ENCODE measurements at regions not wholly inside any gene's neighbourhood (a gene's known extent, or its start where the extent isn't known, plus 50 kb on each side); places are given as distances from the start of the nearest gene placed in this dataset.

GRCh38 chr3:181417748-181418147 is 294.0 kb upstream of the SOX2 start:
- no peaks in the 10 kb centered on the region for H3K9me3 Mint-ChIP-seq (ENCODE audit: low read depth)
- no peaks in the 10 kb centered on the region for H3K36me3 Mint-ChIP-seq (ENCODE audit: insufficient read depth)
- H3K27ac Mint-ChIP-seq: no peak overlapping the region
- peaks cover 31% of the 10 kb centered on the region for H3K4me1 Mint-ChIP-seq (ENCODE audit: low read depth)
- no peaks in the 10 kb centered on the region for H3K27me3 Mint-ChIP-seq
- no peak overlapping the region for H3K4me3 Mint-ChIP-seq (ENCODE audit: low read depth)
- no peak for TF ChIP-seq CTCF (IDR thresholded peaks at IDR 0.05; ENCODE audit: unreplicated experiment)
- DNase-seq (ENCODE audit: low spot score, unreplicated experiment): no peak

DNA sequence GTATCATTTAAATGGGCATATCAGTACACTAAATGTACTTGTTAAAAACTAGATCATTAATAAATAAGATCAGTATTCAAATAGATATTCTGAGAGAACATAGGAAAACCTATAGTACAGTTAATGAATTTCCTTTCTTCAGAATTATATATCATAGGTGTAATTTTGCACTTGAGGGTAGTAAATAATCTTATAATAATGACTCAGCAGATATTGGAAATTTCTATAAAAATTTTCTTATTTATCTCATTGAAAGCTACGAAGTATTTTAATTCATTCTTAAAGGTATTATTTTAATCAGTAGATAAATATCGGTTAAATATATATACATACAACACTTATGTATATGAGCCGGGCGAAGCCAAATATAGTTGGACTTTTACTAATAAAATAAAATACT is 300.9 kb upstream of the SOX2 start:
- H3K27ac Mint-ChIP-seq: no peak overlapping the region
- peaks cover 4% of the 10 kb centered on the region for H3K4me1 Mint-ChIP-seq (ENCODE audit: low read depth)
- no peaks in the 10 kb centered on the region for H3K9me3 Mint-ChIP-seq (ENCODE audit: low read depth)
- no peak overlapping the region for H3K4me3 Mint-ChIP-seq (ENCODE audit: low read depth)
- DNase-seq (ENCODE audit: low spot score, unreplicated experiment): no peak
- no peaks in the 10 kb centered on the region for H3K36me3 Mint-ChIP-seq (ENCODE audit: insufficient read depth)
- no peak for TF ChIP-seq CTCF (IDR thresholded peaks at IDR 0.05; ENCODE audit: unreplicated experiment)
- H3K27me3 Mint-ChIP-seq: no peaks in the 10 kb centered on the region

DNA sequence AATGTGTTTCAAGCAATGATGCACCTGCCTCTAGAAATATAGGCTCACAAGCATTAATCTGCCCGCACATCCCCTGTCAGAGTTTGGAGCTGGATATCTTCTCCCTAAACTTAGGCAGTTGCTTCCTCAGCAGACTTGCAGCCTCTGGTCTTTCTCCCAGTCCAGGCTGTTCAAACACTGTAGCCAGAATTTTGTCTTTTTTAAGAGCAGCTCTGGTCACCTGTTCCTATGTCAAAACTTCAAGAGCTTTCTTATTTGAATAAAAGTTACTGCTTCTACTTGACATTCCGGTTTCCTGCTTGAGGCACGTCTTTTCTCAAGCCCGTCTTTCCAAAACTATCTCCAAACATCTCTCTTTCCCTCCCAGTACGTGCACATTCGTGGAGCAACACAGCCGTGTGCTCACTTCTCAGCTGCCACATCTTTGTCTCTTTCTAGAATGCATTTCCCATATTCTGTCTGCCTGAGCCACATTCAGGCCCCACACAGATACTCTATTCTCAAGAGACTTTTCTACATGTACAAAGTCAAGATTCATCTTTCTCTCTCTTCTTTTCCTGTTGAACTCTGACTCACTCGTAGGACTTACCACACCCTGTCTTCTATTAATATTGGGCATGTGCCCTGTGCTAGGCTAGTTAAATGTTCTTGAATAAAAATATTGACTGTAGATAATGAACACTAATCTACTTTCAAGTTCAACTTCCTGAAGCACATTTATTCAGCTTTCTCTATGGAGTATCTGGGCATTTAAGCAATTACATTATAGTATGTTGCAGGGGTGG is 307.7 kb upstream of the SOX2 start:
- no peaks in the 10 kb centered on the region for H3K9me3 Mint-ChIP-seq (ENCODE audit: low read depth)
- H3K4me1 Mint-ChIP-seq (ENCODE audit: low read depth): peaks cover 3% of the 10 kb centered on the region
- no peaks in the 10 kb centered on the region for H3K36me3 Mint-ChIP-seq (ENCODE audit: insufficient read depth)
- no peak for TF ChIP-seq CTCF (IDR thresholded peaks at IDR 0.05; ENCODE audit: unreplicated experiment)
- H3K4me3 Mint-ChIP-seq (ENCODE audit: low read depth): no peak overlapping the region
- H3K27me3 Mint-ChIP-seq: peaks cover 10% of the 10 kb centered on the region
- no peak overlapping the region for H3K27ac Mint-ChIP-seq
- DNase-seq (ENCODE audit: low spot score, unreplicated experiment): no peak

DNA sequence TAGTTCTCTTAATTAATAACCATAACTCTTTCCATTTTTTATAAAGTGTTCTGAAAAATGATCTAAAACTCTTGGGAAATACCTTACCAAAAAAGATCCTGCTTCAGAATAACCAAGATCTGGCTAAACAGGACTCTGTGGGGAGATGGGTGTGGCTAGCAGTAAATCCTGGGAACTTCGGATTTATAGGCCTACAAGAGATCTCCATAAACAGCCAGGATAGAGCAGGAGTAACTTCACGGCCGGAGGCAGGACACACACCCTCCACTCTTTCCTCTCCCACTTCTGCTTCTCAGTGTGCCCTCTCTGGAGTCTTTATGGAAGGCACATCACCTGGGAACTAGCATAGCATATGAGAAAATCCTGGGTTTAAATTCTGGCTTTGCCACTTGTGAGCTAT is 309.4 kb upstream of the SOX2 start:
- no peak for TF ChIP-seq CTCF (IDR thresholded peaks at IDR 0.05; ENCODE audit: unreplicated experiment)

GRCh38 chr3:181384970-181385369 is 326.8 kb upstream of the SOX2 start:
- Mint-ChIP-seq H3K9me3 (ENCODE audit: low read depth) (peaks cover 3% of the 10 kb centered on the region), H3K4me1 (ENCODE audit: low read depth) (no peaks in the 10 kb centered on the region), H3K4me3 (ENCODE audit: low read depth) (no peak overlapping the region), H3K27ac (no peak overlapping the region), H3K27me3 (no peaks in the 10 kb centered on the region), H3K36me3 (ENCODE audit: insufficient read depth) (no peaks in the 10 kb centered on the region)
- no peak for DNase-seq (ENCODE audit: low spot score, unreplicated experiment)
- no peak for TF ChIP-seq CTCF (IDR thresholded peaks at IDR 0.05; ENCODE audit: unreplicated experiment)

More for the DNA sequence above, 309.4 kb upstream of the SOX2 start:
- H3K4me1 Mint-ChIP-seq (ENCODE audit: low read depth): peaks cover 3% of the 10 kb centered on the region
- H3K27ac Mint-ChIP-seq: no peak overlapping the region
- H3K27me3 Mint-ChIP-seq: peaks cover 10% of the 10 kb centered on the region
- no peak overlapping the region for H3K4me3 Mint-ChIP-seq (ENCODE audit: low read depth)
- H3K9me3 Mint-ChIP-seq (ENCODE audit: low read depth): no peaks in the 10 kb centered on the region
- DNase-seq (ENCODE audit: low spot score, unreplicated experiment): no peak
- H3K36me3 Mint-ChIP-seq (ENCODE audit: insufficient read depth): no peaks in the 10 kb centered on the region
